H1 (cell line): ENCODE measurements at regions not wholly inside any gene's neighbourhood (a gene's known extent, or its start where the extent isn't known, plus 50 kb on each side); places are given as distances from the start of the nearest gene placed in this dataset.

ENCODE experiments used
- CTCF ChIA-PET: fragments of 300-600 bp; sonication (Branson Sonifier 250); formaldehyde crosslinking; loops from one replicate; lab custom pipeline; 2021; ENCODE audit not compliant: partially characterized antibody; lab: Charles Lee
- POLR2A ChIA-PET: fragments of 300-600 bp; sonication (Branson Sonifier 250); formaldehyde crosslinking; loops from one replicate; lab custom pipeline; 2021; ENCODE audit warnings: inconsistent platforms; ENCODE audit not compliant: partially characterized antibody; lab: Charles Lee
- DNase-seq, 2 experiments: peaks; one replicate each; pipeline versions ENCODE4 v3.0.0 to v3.0.0-alpha.2; 2010 to 2022; ENCODE audit warnings: low spot score in 2 of 2, low read depth in 1 of 2, mixed read lengths in 1 of 2
- FAIRE-seq: peaks from 2 replicates; lab custom pipeline; 2011; peaks lifted over from hg19 to GRCh38; lab: Jason Lieb, UNC
- H2AFZ ChIP-seq: 2 replicates; pipeline ENCODE4 v1.8.1; 2012; ENCODE audit warnings: low read length, inconsistent platforms
- H2AK5ac ChIP-seq: 2 replicates; pipeline ENCODE4 v1.6.1; 2013; ENCODE audit warnings: low read depth, low read length
- H2BK120ac ChIP-seq: replicated peaks from 2 replicates; pipeline ENCODE3; 2013; ENCODE audit warnings: low read depth, low read length, inconsistent platforms
- H2BK12ac ChIP-seq: 2 replicates; pipeline ENCODE4 v1.6.1; 2013; ENCODE audit warnings: low read depth, low read length
- H2BK15ac ChIP-seq: 2 replicates; pipeline ENCODE4 v1.6.1; 2013; ENCODE audit warnings: low read length
- H2BK20ac ChIP-seq: 2 replicates; pipeline ENCODE4 v1.6.1; 2013; ENCODE audit warnings: low read length
- H2BK5ac ChIP-seq: 2 replicates; pipeline ENCODE4 v1.6.1; 2013; ENCODE audit warnings: low read depth, low read length
- H3K14ac ChIP-seq: 2 replicates; pipeline ENCODE4 v1.6.1; 2013; ENCODE audit warnings: inconsistent platforms; ENCODE audit not compliant: insufficient read length
- H3K18ac ChIP-seq: 2 replicates; pipeline ENCODE4 v1.6.1; 2013; ENCODE audit warnings: low read length; ENCODE audit errors: extremely low read depth
- H3K23ac ChIP-seq: 2 replicates; pipeline ENCODE4 v1.6.1; 2013; ENCODE audit warnings: inconsistent platforms; ENCODE audit not compliant: insufficient read length
- H3K23me2 ChIP-seq: 2 replicates; pipeline ENCODE4 v1.6.1; 2013; ENCODE audit warnings: low read depth, low read length
- H3K27ac ChIP-seq: 2 replicates; pipeline ENCODE4 v1.6.1; 2011; ENCODE audit warnings: low read depth, low read length, inconsistent platforms
- H3K27me3 ChIP-seq, 4 experiments: replicated peaks in 1 of 4; 1 replicate in 1 of 4; 2 replicates in 3 of 4; pipeline versions ENCODE4 v1.6.1 to v1.8.1; 2011 to 2013; ENCODE audit warnings: low read length in 3 of 4, mild to moderate bottlenecking in 3 of 4, inconsistent platforms in 2 of 4, mixed read lengths in 2 of 4, moderate library complexity in 1 of 4; ENCODE audit not compliant: control insufficient read depth in 3 of 4, insufficient read depth in 3 of 4; ENCODE audit errors: extremely low read depth in 1 of 4
- H3K36me3 ChIP-seq, 4 experiments: 2 replicates each; pipeline versions ENCODE4 v1.6.1 to v1.8.1; 2011 to 2013; ENCODE audit warnings: mild to moderate bottlenecking in 4 of 4, low read length in 3 of 4, moderate library complexity in 2 of 4, control low read depth in 1 of 4, inconsistent platforms in 1 of 4; ENCODE audit not compliant: insufficient read depth in 4 of 4, control insufficient read depth in 2 of 4
- H3K4ac ChIP-seq: replicated peaks from 2 replicates; pipeline ENCODE3; 2013; ENCODE audit warnings: low read length, low read depth, mixed read lengths, inconsistent platforms; ENCODE audit not compliant: insufficient read length
- H3K4me1 ChIP-seq, 4 experiments: replicated peaks in 1 of 4; 1 replicate in 1 of 4; 2 replicates in 3 of 4; pipeline versions ENCODE4 v1.6.1 to v1.8.1; 2011 to 2013; ENCODE audit warnings: low read length in 3 of 4, inconsistent platforms in 2 of 4, mixed read lengths in 1 of 4; ENCODE audit not compliant: insufficient read depth in 4 of 4, control insufficient read depth in 3 of 4
- H3K4me2 ChIP-seq, 2 experiments: 2 replicates each; pipeline versions ENCODE4 v1.6.1 to v1.8.1; 2011 to 2013; ENCODE audit warnings: low read depth in 2 of 2, low read length in 2 of 2, control low read depth in 1 of 2, inconsistent platforms in 1 of 2, mild to moderate bottlenecking in 1 of 2; ENCODE audit not compliant: insufficient read depth in 1 of 2
- H3K4me3 ChIP-seq, 4 experiments: fragments of 200-600, 300-600 bp in 1 of 4; sonication (generic), shearing (Covaris generic), sonication (Bioruptor Twin) in 1 of 4; 2 replicates each; pipeline versions ENCODE4 v1.5.1 to v1.8.1; 2011 to 2016; ENCODE audit warnings: low read length in 4 of 4, low read depth in 3 of 4, control low read depth in 2 of 4, inconsistent platforms in 2 of 4, mild to moderate bottlenecking in 2 of 4, mixed read lengths in 1 of 4, moderate library complexity in 1 of 4; ENCODE audit not compliant: insufficient read depth in 2 of 4; ENCODE audit errors: extremely low read depth in 1 of 4
- H3K56ac ChIP-seq: replicated peaks from 2 replicates; pipeline ENCODE3; 2013; ENCODE audit warnings: low read depth, mild to moderate bottlenecking, mixed read lengths, low read length, inconsistent platforms; ENCODE audit not compliant: insufficient read length
- H3K79me1 ChIP-seq: 2 replicates; pipeline ENCODE4 v1.6.1; 2013; ENCODE audit warnings: low read depth, low read length, control low read depth
- H3K79me2 ChIP-seq, 2 experiments: 2 replicates each; pipeline versions ENCODE4 v1.6.1 to v1.8.1; 2012 to 2013; ENCODE audit warnings: low read length in 2 of 2, mild to moderate bottlenecking in 2 of 2, inconsistent platforms in 1 of 2; ENCODE audit not compliant: insufficient read depth in 2 of 2, control insufficient read depth in 1 of 2
- H3K9ac ChIP-seq, 4 experiments: replicated peaks in 1 of 4; 1 replicate in 1 of 4; 2 replicates in 3 of 4; pipeline versions ENCODE4 v1.6.1 to v1.8.1; 2011 to 2013; ENCODE audit warnings: low read depth in 3 of 4, low read length in 3 of 4, control low read depth in 2 of 4, mild to moderate bottlenecking in 2 of 4, moderate library complexity in 2 of 4, inconsistent platforms in 1 of 4; ENCODE audit errors: extremely low read depth in 1 of 4
- H3K9me3 ChIP-seq, 2 experiments: 2 replicates each; pipeline versions ENCODE4 v1.6.1 to v1.8.1; 2012 to 2013; ENCODE audit warnings: mild to moderate bottlenecking in 2 of 2, moderate library complexity in 2 of 2, control low read depth in 1 of 2, inconsistent platforms in 1 of 2, low read depth in 1 of 2, low read length in 1 of 2, mixed read lengths in 1 of 2; ENCODE audit not compliant: insufficient read depth in 2 of 2
- H4K20me1 ChIP-seq, 2 experiments: replicated peaks in 1 of 2; 2 replicates each; pipeline versions ENCODE3 to v1.8.1; 2011 to 2013; ENCODE audit warnings: inconsistent platforms in 2 of 2, low read length in 2 of 2, mild to moderate bottlenecking in 1 of 2; ENCODE audit not compliant: insufficient read depth in 2 of 2, control insufficient read depth in 1 of 2
- H4K5ac ChIP-seq: 2 replicates; pipeline ENCODE4 v1.6.1; 2013; ENCODE audit warnings: low read length, low read depth, mixed read lengths, inconsistent platforms; ENCODE audit not compliant: insufficient read length
- H4K8ac ChIP-seq: 2 replicates; pipeline ENCODE4 v1.8.0; 2013; ENCODE audit warnings: mild to moderate bottlenecking, moderate library complexity, low read length, inconsistent platforms; ENCODE audit not compliant: insufficient read depth; ENCODE audit errors: extremely low read depth
- H4K91ac ChIP-seq: replicated peaks from 2 replicates; pipeline ENCODE3; 2013; ENCODE audit warnings: low read length, mixed read lengths, inconsistent platforms; ENCODE audit not compliant: insufficient read length
- CHD2 ChIP-seq: IDR thresholded peaks from 2 replicates; pipeline ENCODE4 v1.6.1; 2012; ENCODE audit warnings: low read length, improper control_type of control experiment
- GABPA ChIP-seq: IDR thresholded peaks from 2 replicates; pipeline ENCODE4 v1.6.1; 2011; ENCODE audit warnings: mild to moderate bottlenecking, low read length, moderate library complexity, borderline replicate concordance; ENCODE audit not compliant: insufficient read depth
- NANOG ChIP-seq: IDR thresholded peaks from 2 replicates; pipeline ENCODE4 v1.6.1; 2011; ENCODE audit warnings: low read length, low read depth, mild to moderate bottlenecking, inconsistent platforms; ENCODE audit not compliant: insufficient read depth, poor library complexity, severe bottlenecking
- WGBS, 2 experiments: shearing (Covaris generic) in 1 of 2; methylation state at CpG; one replicate each; pipeline versions ENCODE4 v1.1.6 to v1.1.7; 2013 to 2015; ENCODE audit warnings: low lambda C conversion rate in 2 of 2, mixed read lengths in 2 of 2, inconsistent platforms in 1 of 2, low coverage in 1 of 2, missing lambda C conversion rate in 1 of 2; ENCODE audit not compliant: insufficient replicate concordance in 2 of 2, insufficient coverage in 1 of 2, insufficient read length in 1 of 2; ENCODE audit errors: extremely low coverage in 1 of 2, missing lambda C conversion rate in 1 of 2; 5-methylcytosine and 5-hydroxymethylcytosine counted together

DNA sequence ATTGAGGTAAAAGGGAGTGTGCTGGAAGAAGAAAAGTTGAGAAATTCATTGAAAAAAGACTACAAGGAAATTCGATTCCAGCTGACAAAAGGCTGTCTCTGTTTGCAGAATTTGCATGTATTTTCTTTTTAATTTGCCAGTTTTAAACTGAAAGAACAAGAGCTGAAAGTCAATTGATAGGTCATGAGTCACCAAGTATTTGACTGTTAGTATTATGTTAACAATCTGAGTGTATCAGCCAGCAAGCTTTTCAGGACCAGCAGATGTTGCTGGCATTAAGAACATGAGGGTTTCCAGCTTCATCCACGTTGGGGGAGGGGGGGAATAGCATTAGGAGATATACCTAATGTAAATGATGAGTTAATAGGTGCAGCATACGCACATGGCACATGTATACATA, 726.7 kb downstream of the METTL15 start:
- POLR2A ChIA-PET = no interaction called here

More for the DNA sequence above, 726.7 kb downstream of the METTL15 start:
- Histone ChIP-seq H2BK120ac (peak overlapping the region; percentile 29), H4K8ac (no peak overlapping the region), H4K91ac (no peak overlapping the region), H4K20me1 (no peaks in the 10 kb centered on the region), H2BK12ac (no peak overlapping the region), H3K14ac (no peak overlapping the region), H3K9ac (no peak overlapping the region), H3K79me1 (no peaks in the 10 kb centered on the region), H3K4me3 (no peak overlapping the region), H3K27me3 (no peaks in the 10 kb centered on the region), H2AK5ac (no peak overlapping the region), H3K9me3 (no peaks in the 10 kb centered on the region), H3K4ac (no peak overlapping the region), H3K4me2 (peak overlapping the region in 1 of 2 experiments; percentile 41; a peak in 1 of 4 replicates), H3K18ac (no peak overlapping the region), H2BK5ac (peak overlapping the region; percentile 84; the same call in 1 of the 2 replicates), H2BK15ac (no peak overlapping the region), H3K23ac (no peak overlapping the region), H3K23me2 (no peaks in the 10 kb centered on the region), H3K27ac (no peak overlapping the region), H2BK20ac (no peak overlapping the region), H3K36me3 (no peaks in the 10 kb centered on the region), H3K56ac (no peak overlapping the region), H3K79me2 (no peaks in the 10 kb centered on the region), H3K4me1 (peaks cover 0 to 3% (median 0%) of the 10 kb centered on the region in 4 experiments; a peak in 2 of 7 replicates), H2AFZ (peak overlapping the region; percentile 19; the same call in 1 of the 2 replicates), H4K5ac (no peak overlapping the region)
- no peak for FAIRE-seq
- CTCF ChIA-PET = no interaction called here
- 41% methylated on average over 3 of the region's 3 CpGs; no CpG with 5 or more reads in 1 of the 2 experiments for WGBS, 2 experiments
- TF ChIP-seq NANOG (no peak), CHD2 (no peak), GABPA (no peak)
- DNase-seq = no peak
